Epithelial cell of esophagus (primary cell): ENCODE measurements at regions not wholly inside any gene's neighbourhood (a gene's known extent, or its start where the extent isn't known, plus 50 kb on each side); places are given as distances from the start of the nearest gene placed in this dataset.

ENCODE experiments used
- DNase-seq: peaks from one replicate; pipeline ENCODE4 v3.0.0; 2010; ENCODE audit warnings: low read depth
- H3K4me3 ChIP-seq: 2 replicates; pipeline ENCODE4 v1.5.1; 2011; ENCODE audit warnings: mild to moderate bottlenecking, low read length, control low read depth
- TF ChIP-seq, protein P1 (sequence below): IDR thresholded peaks from 2 replicates; pipeline ENCODE4 v1.5.1; 2011; ENCODE audit warnings: low read depth, mild to moderate bottlenecking, low read length, control low read depth, inconsistent platforms; ENCODE audit not compliant: insufficient read depth; ENCODE audit errors: missing control alignments

GRCh38 chr3:170814822-170815221 is 55.2 kb downstream of the RPL22L1 start:
- TF ChIP-seq, protein P1, sequence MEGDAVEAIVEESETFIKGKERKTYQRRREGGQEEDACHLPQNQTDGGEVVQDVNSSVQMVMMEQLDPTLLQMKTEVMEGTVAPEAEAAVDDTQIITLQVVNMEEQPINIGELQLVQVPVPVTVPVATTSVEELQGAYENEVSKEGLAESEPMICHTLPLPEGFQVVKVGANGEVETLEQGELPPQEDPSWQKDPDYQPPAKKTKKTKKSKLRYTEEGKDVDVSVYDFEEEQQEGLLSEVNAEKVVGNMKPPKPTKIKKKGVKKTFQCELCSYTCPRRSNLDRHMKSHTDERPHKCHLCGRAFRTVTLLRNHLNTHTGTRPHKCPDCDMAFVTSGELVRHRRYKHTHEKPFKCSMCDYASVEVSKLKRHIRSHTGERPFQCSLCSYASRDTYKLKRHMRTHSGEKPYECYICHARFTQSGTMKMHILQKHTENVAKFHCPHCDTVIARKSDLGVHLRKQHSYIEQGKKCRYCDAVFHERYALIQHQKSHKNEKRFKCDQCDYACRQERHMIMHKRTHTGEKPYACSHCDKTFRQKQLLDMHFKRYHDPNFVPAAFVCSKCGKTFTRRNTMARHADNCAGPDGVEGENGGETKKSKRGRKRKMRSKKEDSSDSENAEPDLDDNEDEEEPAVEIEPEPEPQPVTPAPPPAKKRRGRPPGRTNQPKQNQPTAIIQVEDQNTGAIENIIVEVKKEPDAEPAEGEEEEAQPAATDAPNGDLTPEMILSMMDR, result no peak
- DNase-seq, result no peak
- no peak overlapping the region for H3K4me3 ChIP-seq

GRCh38 chr3:170813266-170813665 is 56.7 kb downstream of the RPL22L1 start:
- no peak for DNase-seq
- TF ChIP-seq, protein P1, result no peak
- no peak overlapping the region for H3K4me3 ChIP-seq

- no peak overlapping the region for H3K4me3 ChIP-seq
- peak; percentile 77 for DNase-seq
- TF ChIP-seq, protein P1, result peak; percentile 97
Observed at GRCh38 chr3:170811928-170812591, 57.9 kb downstream of the RPL22L1 start.

DNA sequence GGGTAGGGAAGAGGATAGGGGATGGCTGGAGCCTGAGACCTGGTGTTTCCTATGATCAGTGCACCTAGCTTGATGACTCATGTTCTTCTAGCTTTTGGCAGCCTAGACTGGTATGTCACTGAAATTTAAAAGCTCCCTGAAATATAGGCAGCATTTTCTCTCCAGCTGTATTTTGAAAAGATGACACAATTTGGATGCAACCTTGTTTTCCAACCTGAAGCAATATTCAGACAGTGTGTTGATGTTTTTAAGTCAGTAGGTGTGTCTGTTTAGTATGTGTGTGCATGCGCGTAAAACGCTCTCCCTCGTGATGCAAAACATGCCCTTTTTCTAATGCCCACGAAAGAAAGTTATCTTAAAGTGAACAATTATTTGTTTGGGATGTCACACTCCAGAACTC is 58.5 kb downstream of the RPL22L1 start:
- H3K4me3 ChIP-seq, result no peak overlapping the region
- DNase-seq, result peak; percentile 67
- TF ChIP-seq, protein P1, result no peak

DNA sequence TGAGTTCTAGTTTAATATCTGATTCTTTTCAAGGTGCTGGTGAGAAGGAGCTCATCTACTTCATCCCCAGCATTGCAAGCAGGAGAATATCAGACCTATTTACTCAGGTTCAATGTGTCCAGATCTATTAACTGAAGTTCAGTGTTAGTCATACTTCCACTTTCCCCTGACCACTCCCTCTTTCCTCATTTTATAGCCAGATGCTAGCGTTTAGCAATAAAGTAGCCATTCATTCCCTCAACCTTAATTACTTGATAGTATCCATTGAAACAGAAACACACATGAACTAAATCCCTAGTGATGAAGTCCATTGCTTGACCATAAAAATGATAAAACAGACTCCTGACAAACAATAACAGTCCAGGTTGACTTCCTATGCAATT is 60.0 kb downstream of the RPL22L1 start:
- TF ChIP-seq, protein P1, result no peak
- DNase-seq, result peak; percentile 52
- no peak overlapping the region for H3K4me3 ChIP-seq

DNA sequence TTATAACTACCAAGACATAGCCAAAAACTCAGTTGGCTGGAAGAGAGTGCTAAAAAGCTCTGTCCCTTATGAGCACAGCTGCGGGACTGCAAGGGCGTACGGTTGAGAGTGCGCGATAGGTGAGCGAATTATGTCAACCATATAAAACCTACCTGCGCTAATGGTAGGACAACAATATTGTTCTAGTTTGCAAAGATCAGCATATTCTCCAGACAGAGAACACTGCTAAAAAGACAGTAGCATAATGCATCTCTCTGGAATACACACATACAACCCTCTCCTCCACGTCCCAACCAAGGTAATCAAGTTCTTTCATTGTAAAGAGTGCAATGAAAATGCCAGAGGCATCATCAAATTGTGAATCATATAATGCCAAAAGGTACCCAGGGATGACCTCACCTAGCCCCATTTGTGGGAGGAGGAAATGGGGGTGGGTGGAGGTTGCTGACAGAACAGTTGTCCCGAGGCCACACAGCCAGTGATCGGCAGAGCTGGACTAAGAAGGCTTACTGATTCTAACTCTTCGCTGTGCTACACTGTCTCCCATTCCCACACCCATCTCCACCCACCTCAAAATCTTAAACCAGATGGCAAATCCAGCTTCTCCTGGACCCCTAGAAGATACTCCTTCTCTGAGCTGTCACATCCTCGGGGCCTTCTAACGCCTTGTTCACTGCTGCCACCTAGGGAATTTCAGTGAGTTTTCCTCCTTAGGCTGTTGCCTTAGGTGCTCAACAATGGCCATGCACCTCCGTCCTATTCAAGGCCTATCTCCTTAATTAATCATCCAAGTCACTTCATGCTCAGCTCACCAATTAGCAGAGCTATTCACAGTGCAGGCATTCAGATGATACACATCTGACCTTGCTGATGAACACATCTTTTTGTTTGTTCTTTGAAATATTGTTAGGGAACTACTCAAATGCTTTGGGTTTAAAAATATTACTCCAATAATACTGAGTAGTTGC is 60.7 kb downstream of the RPL22L1 start:
- peak; percentile 88 for DNase-seq
- no peak overlapping the region for H3K4me3 ChIP-seq
- TF ChIP-seq, protein P1, result peak; percentile 77
